ENCODE measurements at regions not wholly inside any gene's neighbourhood (a gene's known extent, or its start where the extent isn't known, plus 50 kb on each side); places are given as distances from the start of the nearest gene placed in this dataset.
"Not testable (repeated sequence)": the region's sequence is repeated elsewhere in the genome, so short reads cannot be mapped to it uniquely, and the experiment has no call there.

DNA sequence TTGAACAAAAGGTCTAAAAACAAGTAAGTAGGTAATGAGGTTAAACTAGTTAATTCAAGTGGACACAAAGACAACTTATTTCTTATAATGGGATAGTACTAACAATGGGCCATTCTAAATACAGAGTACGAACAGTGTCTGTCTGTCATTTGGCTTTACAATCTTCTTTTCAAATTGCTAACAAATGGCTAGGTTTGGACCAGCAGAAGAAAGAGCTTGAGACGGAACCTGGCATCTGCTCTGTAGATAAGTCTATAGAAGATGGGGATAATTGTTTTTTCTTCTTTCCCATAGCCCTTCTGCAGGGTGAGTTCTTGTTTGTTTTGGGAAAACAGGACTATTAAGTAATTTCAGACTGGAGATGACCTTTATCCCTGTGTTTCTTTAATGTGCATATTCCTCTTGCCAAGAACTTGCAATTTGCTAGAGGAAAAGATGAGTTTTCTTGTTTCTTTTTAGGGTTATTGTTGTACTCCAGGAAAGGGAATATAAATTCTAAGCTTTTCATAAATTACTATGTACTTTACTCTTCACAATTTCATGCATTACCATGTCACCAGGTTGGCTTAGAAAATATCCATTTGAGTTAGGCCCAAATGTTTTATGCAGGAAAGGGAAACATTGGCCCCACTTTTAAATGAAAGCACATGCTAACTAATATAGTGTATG is 500.5 kb upstream of the SYT4 start:
- Mint-ChIP-seq H3K9me3 (peaks cover 7% of the 10 kb centered on the region), H3K27ac (no peak overlapping the region), H3K27me3 (ENCODE audit: low read depth) (no peaks in the 10 kb centered on the region), H3K4me3 (no peak overlapping the region), H3K4me1 (ENCODE audit: low read depth) (no peaks in the 10 kb centered on the region), H3K36me3 (ENCODE audit: low read depth) (no peaks in the 10 kb centered on the region)
- intact Hi-C loops (cut with micrococcal nuclease): no loop called here
- no peak for DNase-seq
- CTCF ChIA-PET: no interaction called here

DNA sequence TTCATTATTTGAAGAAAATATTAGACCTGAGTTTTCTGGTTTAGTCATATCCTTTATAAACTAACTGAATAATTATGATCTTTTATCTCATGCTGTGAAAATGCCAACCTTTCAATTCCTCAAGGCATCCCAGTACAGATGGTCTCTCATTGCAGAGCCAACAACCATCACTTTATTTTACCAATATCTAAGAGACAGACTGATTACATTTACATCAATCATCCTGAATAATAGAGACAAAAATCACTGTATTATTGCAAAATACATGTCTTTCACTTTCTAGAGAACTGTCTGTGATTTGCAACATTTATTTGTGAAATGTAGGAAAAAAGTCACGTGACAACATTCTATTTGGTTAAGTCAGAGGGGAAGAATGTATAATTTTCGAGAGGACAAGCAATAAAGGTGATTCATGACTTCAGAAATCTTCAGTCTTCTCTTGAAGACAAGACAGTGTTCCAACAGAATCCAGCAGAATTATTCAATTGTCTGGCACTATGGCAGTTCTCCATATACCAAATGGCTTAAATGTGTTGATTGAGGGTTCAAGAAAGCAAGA is 503.6 kb upstream of the SYT4 start:
- CTCF ChIA-PET: no interaction called here
- no peaks in the 10 kb centered on the region for H3K36me3 Mint-ChIP-seq (ENCODE audit: low read depth)
- no peaks in the 10 kb centered on the region for H3K27me3 Mint-ChIP-seq (ENCODE audit: low read depth)
- intact Hi-C loops (cut with micrococcal nuclease): no loop called here
- no peak overlapping the region for H3K4me3 Mint-ChIP-seq
- DNase-seq: no peak
- H3K9me3 Mint-ChIP-seq: peaks cover 9% of the 10 kb centered on the region
- no peak overlapping the region for H3K27ac Mint-ChIP-seq
- H3K4me1 Mint-ChIP-seq (ENCODE audit: low read depth): no peaks in the 10 kb centered on the region

DNA sequence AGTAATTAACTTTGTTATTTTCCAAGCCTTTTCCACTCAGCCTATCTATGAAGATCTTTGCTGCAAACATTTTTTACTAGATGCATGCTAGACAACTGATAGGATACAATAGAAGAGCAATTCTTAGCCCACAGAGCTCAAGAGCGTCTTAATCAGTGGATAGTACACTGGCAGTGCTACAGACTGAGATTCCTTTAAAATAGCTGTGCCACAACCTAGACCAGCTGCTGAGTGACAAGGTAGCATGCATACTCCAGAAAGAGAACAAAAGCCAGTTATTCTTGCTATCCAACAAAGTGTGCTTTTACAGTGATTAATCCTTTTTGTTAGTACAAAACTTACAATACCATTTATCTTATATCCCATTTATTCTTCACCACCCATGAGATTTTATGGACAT is 507.9 kb upstream of the SYT4 start:
- DNase-seq: no peak
- Mint-ChIP-seq H3K27me3 (ENCODE audit: low read depth) (no peaks in the 10 kb centered on the region), H3K27ac (no peak overlapping the region), H3K36me3 (ENCODE audit: low read depth) (no peaks in the 10 kb centered on the region), H3K4me1 (ENCODE audit: low read depth) (no peaks in the 10 kb centered on the region), H3K9me3 (peaks cover 7% of the 10 kb centered on the region), H3K4me3 (no peak overlapping the region)
- CTCF ChIA-PET: no interaction called here
- intact Hi-C loops (cut with micrococcal nuclease): no loop called here

GRCh38 chr18:43786893-43787292 is 509.6 kb upstream of the SYT4 start:
- no peaks in the 10 kb centered on the region for H3K27me3 Mint-ChIP-seq (ENCODE audit: low read depth)
- no peak overlapping the region for H3K4me3 Mint-ChIP-seq
- no peak overlapping the region for H3K27ac Mint-ChIP-seq
- intact Hi-C loops (cut with micrococcal nuclease): no loop called here
- CTCF ChIA-PET: no interaction called here
- no peaks in the 10 kb centered on the region for H3K36me3 Mint-ChIP-seq (ENCODE audit: low read depth)
- DNase-seq: no peak
- no peaks in the 10 kb centered on the region for H3K4me1 Mint-ChIP-seq (ENCODE audit: low read depth)
- H3K9me3 Mint-ChIP-seq: peaks cover 6% of the 10 kb centered on the region

DNA sequence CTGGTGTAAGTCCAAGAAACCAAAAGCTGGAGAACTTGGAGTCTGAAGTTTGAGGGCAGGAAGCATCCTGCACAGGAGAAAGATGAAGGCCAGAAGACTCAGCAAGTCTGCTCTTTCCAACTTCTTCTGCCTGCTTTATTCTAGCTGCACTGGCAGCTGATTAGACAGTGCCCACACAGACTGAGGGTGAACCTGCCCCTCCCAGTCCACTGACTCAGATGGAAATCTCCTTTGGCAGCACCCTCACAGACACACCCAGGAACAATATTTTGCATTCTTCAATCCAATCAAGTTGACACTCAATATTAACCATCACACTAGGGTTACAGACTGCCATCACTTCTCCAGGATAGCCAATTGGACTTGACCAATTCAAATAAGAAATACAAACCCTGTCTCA is 510.4 kb upstream of the SYT4 start:
- H3K4me3 Mint-ChIP-seq; H3K27me3 Mint-ChIP-seq (ENCODE audit: low read depth): not testable (repeated sequence)

GRCh38 chr18:43789234-43790000 is 512.1 kb upstream of the SYT4 start:
- no peaks in the 10 kb centered on the region for H3K36me3 Mint-ChIP-seq (ENCODE audit: low read depth)
- no peak overlapping the region for H3K27ac Mint-ChIP-seq
- H3K9me3 Mint-ChIP-seq: peaks cover 4% of the 10 kb centered on the region
- CTCF ChIA-PET: no interaction called here
- H3K4me3 Mint-ChIP-seq: no peak overlapping the region
- DNase-seq: no peak
- no peaks in the 10 kb centered on the region for H3K27me3 Mint-ChIP-seq (ENCODE audit: low read depth)
- H3K4me1 Mint-ChIP-seq (ENCODE audit: low read depth): no peaks in the 10 kb centered on the region
- intact Hi-C loops (cut with micrococcal nuclease): no loop called here

More for the DNA sequence above, 510.4 kb upstream of the SYT4 start:
- CTCF ChIA-PET; intact Hi-C loops (cut with micrococcal nuclease); H3K36me3 Mint-ChIP-seq (ENCODE audit: low read depth); H3K4me1 Mint-ChIP-seq (ENCODE audit: low read depth); DNase-seq; H3K9me3 Mint-ChIP-seq; H3K27ac Mint-ChIP-seq: not testable (repeated sequence)

DNA sequence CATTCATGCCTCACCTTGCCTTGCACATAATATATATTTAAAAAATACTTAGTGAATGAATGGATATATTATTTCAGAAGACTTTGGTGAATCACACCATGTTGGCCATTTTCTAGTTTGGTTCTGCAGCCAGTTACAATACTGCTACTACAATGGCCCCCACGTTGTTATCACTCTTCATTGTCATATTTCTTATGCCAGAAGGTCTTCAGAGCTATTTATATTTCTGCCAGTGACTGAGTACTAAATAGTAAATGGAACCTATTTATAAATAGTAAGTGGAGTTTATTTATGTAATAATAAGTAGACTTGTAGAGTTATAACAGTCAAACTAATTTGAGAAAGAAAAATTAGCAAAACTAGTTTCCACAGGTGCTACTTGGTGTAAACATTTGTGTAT is 516.6 kb upstream of the SYT4 start:
- intact Hi-C loops (cut with micrococcal nuclease): no loop called here
- H3K4me1 Mint-ChIP-seq (ENCODE audit: low read depth): no peaks in the 10 kb centered on the region

DNA sequence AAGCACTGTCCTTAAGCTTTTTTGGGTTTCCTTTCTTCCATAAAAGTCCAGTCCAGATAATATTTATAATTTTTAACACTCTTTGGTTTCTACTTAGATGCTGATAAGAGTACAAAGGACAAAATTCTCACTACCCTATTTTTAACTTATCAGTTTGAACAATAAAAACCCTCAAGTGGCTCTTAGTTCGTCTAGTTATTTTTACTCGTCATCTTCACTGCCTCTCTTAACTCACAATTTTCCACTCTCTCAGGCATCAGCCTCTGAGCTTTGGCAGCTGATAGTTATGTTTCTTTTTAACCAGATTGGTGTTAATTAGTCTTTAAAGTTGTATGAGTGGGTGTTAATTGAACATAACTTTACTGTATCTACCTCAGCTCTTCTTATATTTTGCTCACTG is 517.1 kb upstream of the SYT4 start:
- H3K4me3 Mint-ChIP-seq: no peak overlapping the region
- H3K9me3 Mint-ChIP-seq: peaks cover 2% of the 10 kb centered on the region
- H3K4me1 Mint-ChIP-seq (ENCODE audit: low read depth): no peaks in the 10 kb centered on the region
- DNase-seq: no peak
- no peak overlapping the region for H3K27ac Mint-ChIP-seq
- H3K27me3 Mint-ChIP-seq (ENCODE audit: low read depth): no peaks in the 10 kb centered on the region
- H3K36me3 Mint-ChIP-seq (ENCODE audit: low read depth): no peaks in the 10 kb centered on the region
- intact Hi-C loops (cut with micrococcal nuclease): no loop called here
- CTCF ChIA-PET: no interaction called here

More for the DNA sequence above, 516.6 kb upstream of the SYT4 start:
- Mint-ChIP-seq H3K27me3 (ENCODE audit: low read depth) (no peaks in the 10 kb centered on the region), H3K27ac (no peak overlapping the region), H3K9me3 (peaks cover 2% of the 10 kb centered on the region), H3K36me3 (ENCODE audit: low read depth) (no peaks in the 10 kb centered on the region), H3K4me3 (no peak overlapping the region)
- CTCF ChIA-PET: no interaction called here
- DNase-seq: no peak

DNA sequence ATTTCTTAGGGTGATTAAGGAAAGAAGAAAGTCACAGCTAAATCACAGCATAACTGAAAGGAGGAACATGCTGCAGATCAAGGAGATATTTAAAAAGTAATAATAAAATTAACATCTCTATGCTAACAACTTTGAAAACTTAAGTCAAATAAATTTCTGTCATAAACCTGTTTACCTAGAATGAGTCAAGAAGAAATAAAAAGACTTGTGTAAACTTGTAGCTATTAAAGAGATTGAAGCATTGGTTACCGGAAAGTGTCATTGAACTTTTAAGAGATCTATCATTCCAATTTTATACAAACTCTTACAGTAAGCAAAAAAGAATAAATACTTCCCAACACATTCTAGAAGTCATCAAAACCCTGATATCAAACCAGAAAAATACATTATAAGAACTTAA is 520.1 kb upstream of the SYT4 start:
- CTCF ChIA-PET: no interaction called here
- Mint-ChIP-seq H3K27ac (no peak overlapping the region), H3K4me3 (no peak overlapping the region), H3K4me1 (ENCODE audit: low read depth) (no peaks in the 10 kb centered on the region), H3K27me3 (ENCODE audit: low read depth) (no peaks in the 10 kb centered on the region), H3K9me3 (no peaks in the 10 kb centered on the region), H3K36me3 (ENCODE audit: low read depth) (no peaks in the 10 kb centered on the region)
- DNase-seq: no peak
- intact Hi-C loops (cut with micrococcal nuclease): no loop called here

- H3K4me1 Mint-ChIP-seq (ENCODE audit: low read depth): no peaks in the 10 kb centered on the region
- no peak overlapping the region for H3K27ac Mint-ChIP-seq
- H3K27me3 Mint-ChIP-seq (ENCODE audit: low read depth): no peaks in the 10 kb centered on the region
- peaks cover 7% of the 10 kb centered on the region for H3K9me3 Mint-ChIP-seq
- H3K36me3 Mint-ChIP-seq (ENCODE audit: low read depth): no peaks in the 10 kb centered on the region
- CTCF ChIA-PET: no interaction called here
- H3K4me3 Mint-ChIP-seq: no peak overlapping the region
- intact Hi-C loops (cut with micrococcal nuclease): no loop called here
- DNase-seq: no peak
Measured at GRCh38 chr18:43800584-43800983, 523.3 kb upstream of the SYT4 start.

GRCh38 chr18:43805646-43806194 is 528.4 kb upstream of the SYT4 start:
- Mint-ChIP-seq H3K4me1 (ENCODE audit: low read depth) (no peaks in the 10 kb centered on the region), H3K4me3 (no peak overlapping the region), H3K36me3 (ENCODE audit: low read depth) (no peaks in the 10 kb centered on the region), H3K27me3 (ENCODE audit: low read depth) (no peaks in the 10 kb centered on the region), H3K27ac (no peak overlapping the region), H3K9me3 (peaks cover 13% of the 10 kb centered on the region)
- intact Hi-C loops (cut with micrococcal nuclease): no loop called here
- CTCF ChIA-PET: no interaction called here
- no peak for DNase-seq

- no peak for DNase-seq
- no peaks in the 10 kb centered on the region for H3K36me3 Mint-ChIP-seq (ENCODE audit: low read depth)
- no peaks in the 10 kb centered on the region for H3K4me1 Mint-ChIP-seq (ENCODE audit: low read depth)
- intact Hi-C loops (cut with micrococcal nuclease): no loop called here
- H3K9me3 Mint-ChIP-seq: peaks cover 2% of the 10 kb centered on the region
- no peak overlapping the region for H3K4me3 Mint-ChIP-seq
- CTCF ChIA-PET: no interaction called here
- H3K27me3 Mint-ChIP-seq (ENCODE audit: low read depth): no peaks in the 10 kb centered on the region
- no peak overlapping the region for H3K27ac Mint-ChIP-seq
Measured at GRCh38 chr18:43812627-43813026, 535.3 kb upstream of the SYT4 start.

GRCh38 chr18:43819397-43819796 is 542.1 kb upstream of the SYT4 start:
- Mint-ChIP-seq H3K4me3 (no peak overlapping the region), H3K27ac (no peak overlapping the region), H3K36me3 (ENCODE audit: low read depth) (no peaks in the 10 kb centered on the region), H3K9me3 (peaks cover 5% of the 10 kb centered on the region), H3K4me1 (ENCODE audit: low read depth) (no peaks in the 10 kb centered on the region), H3K27me3 (ENCODE audit: low read depth) (no peaks in the 10 kb centered on the region)
- CTCF ChIA-PET: no interaction called here
- DNase-seq: no peak
- intact Hi-C loops (cut with micrococcal nuclease): no loop called here
